WTC11 (cell line): ENCODE measurements at regions not wholly inside any gene's neighbourhood (a gene's known extent, or its start where the extent isn't known, plus 50 kb on each side); places are given as distances from the start of the nearest gene placed in this dataset.

Experiments
- ATAC-seq: fragments of 200-7000 bp; cut with Tn5 transposase; 2 replicates; pipeline ENCODE4 v1.10.0; 2021; ENCODE audit warnings: mild to moderate bottlenecking, moderate library complexity
- CTCF ChIA-PET: fragments of 300-600 bp; sonication (Branson Sonifier 250); formaldehyde crosslinking; loops from one replicate; lab custom pipeline; 2021; ENCODE audit warnings: antibody characterized with exemption; lab: Charles Lee
- POLR2A ChIA-PET: fragments of 350-600 bp; sonication (Branson Sonifier 250); formaldehyde crosslinking; loops from one replicate; lab custom pipeline; 2021; ENCODE audit warnings: antibody characterized with exemption; lab: Charles Lee
- DNase-seq: peaks from one replicate; pipeline ENCODE4 v3.0.0; 2021; ENCODE audit warnings: low spot score
- H3K27ac Mint-ChIP-seq: 2 replicates; pipeline ENCODE4 v1.8.0; 2021; ENCODE audit warnings: mixed read lengths
- H3K27me3 Mint-ChIP-seq: 2 replicates; pipeline ENCODE4 v1.8.0; 2021; ENCODE audit warnings: low read depth, mild to moderate bottlenecking, moderate library complexity, mixed read lengths
- H3K36me3 Mint-ChIP-seq: 2 replicates; pipeline ENCODE4 v1.8.0; 2021; ENCODE audit warnings: mixed read lengths
- H3K4me1 Mint-ChIP-seq: 2 replicates; pipeline ENCODE4 v1.8.0; 2022; ENCODE audit warnings: mixed read lengths
- H3K4me3 Mint-ChIP-seq: 2 replicates; pipeline ENCODE4 v1.8.0; 2021; ENCODE audit warnings: mild to moderate bottlenecking, moderate library complexity, mixed read lengths
- H3K9me3 Mint-ChIP-seq: 2 replicates; pipeline ENCODE4 v1.8.0; 2021; ENCODE audit warnings: mixed read lengths
- ATF1 ChIP-seq: sonication (generic); formaldehyde crosslinking; IDR thresholded peaks from 2 replicates; pipeline ENCODE4 v1.8.1; 2023; ENCODE audit warnings: mild to moderate bottlenecking, moderate library complexity, missing genetic modification reagents
- CBFB ChIP-seq: sonication (generic); formaldehyde crosslinking; IDR thresholded peaks from 2 replicates; pipeline ENCODE4 v1.8.1; 2022; ENCODE audit warnings: mild to moderate bottlenecking, low read depth, missing genetic modification reagents
- E2F4 ChIP-seq: sonication (generic); formaldehyde crosslinking; IDR thresholded peaks from 2 replicates; pipeline ENCODE4 v1.8.1; 2022; ENCODE audit warnings: low read depth, mild to moderate bottlenecking, moderate library complexity, missing genetic modification reagents, borderline replicate concordance
- MLX ChIP-seq: sonication (generic); formaldehyde crosslinking; IDR thresholded peaks from 2 replicates; pipeline ENCODE4 v1.8.1; 2023; ENCODE audit warnings: mild to moderate bottlenecking, missing genetic modification reagents, moderate library complexity
- RELA ChIP-seq: sonication (generic); formaldehyde crosslinking; IDR thresholded peaks from 2 replicates; pipeline ENCODE4 v1.8.1; 2022; ENCODE audit warnings: missing genetic modification reagents, mild to moderate bottlenecking, borderline replicate concordance
- TEAD4 ChIP-seq: sonication (generic); formaldehyde crosslinking; IDR thresholded peaks from 2 replicates; pipeline ENCODE4 v1.8.0; 2022; ENCODE audit warnings: mild to moderate bottlenecking, missing genetic modification reagents
- ZNF263 ChIP-seq: sonication (generic); formaldehyde crosslinking; IDR thresholded peaks from 2 replicates; pipeline ENCODE4 v1.8.1; 2022; ENCODE audit warnings: low read depth, mild to moderate bottlenecking, moderate library complexity, missing genetic modification reagents
- ZNF317 ChIP-seq: sonication (generic); formaldehyde crosslinking; IDR thresholded peaks from 2 replicates; pipeline ENCODE4 v1.8.1; 2023; ENCODE audit warnings: low read depth, mild to moderate bottlenecking, moderate library complexity, missing genetic modification reagents, borderline replicate concordance
- ZNF512 ChIP-seq: sonication (generic); formaldehyde crosslinking; IDR thresholded peaks from 2 replicates; pipeline ENCODE4 v1.8.1; 2022; ENCODE audit warnings: missing genetic modification reagents, borderline replicate concordance
- ZNF532 ChIP-seq: fragments of 250-450 bp; sonication (Bioruptor Pico); IDR thresholded peaks from 2 replicates; pipeline ENCODE4 v1.9.0; 2021; ENCODE audit warnings: mild to moderate bottlenecking, borderline replicate concordance
- TF ChIP-seq, protein P1 (sequence below): sonication (generic); formaldehyde crosslinking; IDR thresholded peaks from 2 replicates; pipeline ENCODE4 v1.8.1; 2023; ENCODE audit warnings: mild to moderate bottlenecking, missing genetic modification reagents, borderline replicate concordance
- TF ChIP-seq, protein P2 (sequence below): sonication (generic); formaldehyde crosslinking; IDR thresholded peaks from 2 replicates; pipeline ENCODE4 v1.8.1; 2022; ENCODE audit warnings: low read depth, missing genetic modification reagents, borderline replicate concordance
- TF ChIP-seq, protein P3 (sequence below): sonication (generic); formaldehyde crosslinking; IDR thresholded peaks from 2 replicates; pipeline ENCODE4 v1.8.0; 2022; ENCODE audit warnings: missing genetic modification reagents
- TF ChIP-seq, protein P4 (sequence below): fragments of 250-450 bp; sonication (Bioruptor Pico); conservative IDR thresholded peaks from 2 replicates; pipeline ENCODE4 v1.9.0; 2021; ENCODE audit warnings: mild to moderate bottlenecking

- no peak for ATAC-seq
- DNase-seq = no peak
- Mint-ChIP-seq H3K4me1 (peaks cover 18% of the 10 kb centered on the region), H3K36me3 (peaks cover 25% of the 10 kb centered on the region), H3K4me3 (no peak overlapping the region), H3K27me3 (no peaks in the 10 kb centered on the region; the same call in 1 of the 2 replicates), H3K27ac (no peak overlapping the region), H3K9me3 (peaks cover 28% of the 10 kb centered on the region)
- no peak for TF ChIP-seq E2F4 (CRISPR knock-in tag)
- TF ChIP-seq ZNF512 (CRISPR knock-in tag) = no peak
- no peak for TF ChIP-seq ATF1
- TF ChIP-seq, protein P1, sequence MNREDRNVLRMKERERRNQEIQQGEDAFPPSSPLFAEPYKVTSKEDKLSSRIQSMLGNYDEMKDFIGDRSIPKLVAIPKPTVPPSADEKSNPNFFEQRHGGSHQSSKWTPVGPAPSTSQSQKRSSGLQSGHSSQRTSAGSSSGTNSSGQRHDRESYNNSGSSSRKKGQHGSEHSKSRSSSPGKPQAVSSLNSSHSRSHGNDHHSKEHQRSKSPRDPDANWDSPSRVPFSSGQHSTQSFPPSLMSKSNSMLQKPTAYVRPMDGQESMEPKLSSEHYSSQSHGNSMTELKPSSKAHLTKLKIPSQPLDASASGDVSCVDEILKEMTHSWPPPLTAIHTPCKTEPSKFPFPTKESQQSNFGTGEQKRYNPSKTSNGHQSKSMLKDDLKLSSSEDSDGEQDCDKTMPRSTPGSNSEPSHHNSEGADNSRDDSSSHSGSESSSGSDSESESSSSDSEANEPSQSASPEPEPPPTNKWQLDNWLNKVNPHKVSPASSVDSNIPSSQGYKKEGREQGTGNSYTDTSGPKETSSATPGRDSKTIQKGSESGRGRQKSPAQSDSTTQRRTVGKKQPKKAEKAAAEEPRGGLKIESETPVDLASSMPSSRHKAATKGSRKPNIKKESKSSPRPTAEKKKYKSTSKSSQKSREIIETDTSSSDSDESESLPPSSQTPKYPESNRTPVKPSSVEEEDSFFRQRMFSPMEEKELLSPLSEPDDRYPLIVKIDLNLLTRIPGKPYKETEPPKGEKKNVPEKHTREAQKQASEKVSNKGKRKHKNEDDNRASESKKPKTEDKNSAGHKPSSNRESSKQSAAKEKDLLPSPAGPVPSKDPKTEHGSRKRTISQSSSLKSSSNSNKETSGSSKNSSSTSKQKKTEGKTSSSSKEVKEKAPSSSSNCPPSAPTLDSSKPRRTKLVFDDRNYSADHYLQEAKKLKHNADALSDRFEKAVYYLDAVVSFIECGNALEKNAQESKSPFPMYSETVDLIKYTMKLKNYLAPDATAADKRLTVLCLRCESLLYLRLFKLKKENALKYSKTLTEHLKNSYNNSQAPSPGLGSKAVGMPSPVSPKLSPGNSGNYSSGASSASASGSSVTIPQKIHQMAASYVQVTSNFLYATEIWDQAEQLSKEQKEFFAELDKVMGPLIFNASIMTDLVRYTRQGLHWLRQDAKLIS (CRISPR knock-in tag) = no peak
- ChIA-PET POLR2A (no interaction called here), CTCF (no interaction called here)
Observed at GRCh38 chr12:28603801-28604200, 413.5 kb downstream of the CCDC91 start.

- ATAC-seq (no peak), DNase-seq (no peak)
- CTCF ChIA-PET = no interaction called here
- no peak overlapping the region for H3K27ac Mint-ChIP-seq
- H3K4me1 Mint-ChIP-seq = peaks cover 22% of the 10 kb centered on the region
- peaks cover 25% of the 10 kb centered on the region for H3K36me3 Mint-ChIP-seq
- POLR2A ChIA-PET = no interaction called here
- H3K4me3 Mint-ChIP-seq = no peak overlapping the region
- peaks cover 28% of the 10 kb centered on the region for H3K9me3 Mint-ChIP-seq
- no peaks in the 10 kb centered on the region; the same call in 1 of the 2 replicates for H3K27me3 Mint-ChIP-seq
- no peak for TF ChIP-seq ZNF263 (CRISPR knock-in tag)
- no peak for TF ChIP-seq ZNF317 (CRISPR knock-in tag)
- no peak for TF ChIP-seq ZNF532
- TF ChIP-seq RELA (CRISPR knock-in tag) = no peak
- TF ChIP-seq, protein P2, sequence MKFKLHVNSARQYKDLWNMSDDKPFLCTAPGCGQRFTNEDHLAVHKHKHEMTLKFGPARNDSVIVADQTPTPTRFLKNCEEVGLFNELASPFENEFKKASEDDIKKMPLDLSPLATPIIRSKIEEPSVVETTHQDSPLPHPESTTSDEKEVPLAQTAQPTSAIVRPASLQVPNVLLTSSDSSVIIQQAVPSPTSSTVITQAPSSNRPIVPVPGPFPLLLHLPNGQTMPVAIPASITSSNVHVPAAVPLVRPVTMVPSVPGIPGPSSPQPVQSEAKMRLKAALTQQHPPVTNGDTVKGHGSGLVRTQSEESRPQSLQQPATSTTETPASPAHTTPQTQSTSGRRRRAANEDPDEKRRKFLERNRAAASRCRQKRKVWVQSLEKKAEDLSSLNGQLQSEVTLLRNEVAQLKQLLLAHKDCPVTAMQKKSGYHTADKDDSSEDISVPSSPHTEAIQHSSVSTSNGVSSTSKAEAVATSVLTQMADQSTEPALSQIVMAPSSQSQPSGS (CRISPR knock-in tag) = no peak
- TF ChIP-seq CBFB (CRISPR knock-in tag) = no peak
- TF ChIP-seq, protein P3, sequence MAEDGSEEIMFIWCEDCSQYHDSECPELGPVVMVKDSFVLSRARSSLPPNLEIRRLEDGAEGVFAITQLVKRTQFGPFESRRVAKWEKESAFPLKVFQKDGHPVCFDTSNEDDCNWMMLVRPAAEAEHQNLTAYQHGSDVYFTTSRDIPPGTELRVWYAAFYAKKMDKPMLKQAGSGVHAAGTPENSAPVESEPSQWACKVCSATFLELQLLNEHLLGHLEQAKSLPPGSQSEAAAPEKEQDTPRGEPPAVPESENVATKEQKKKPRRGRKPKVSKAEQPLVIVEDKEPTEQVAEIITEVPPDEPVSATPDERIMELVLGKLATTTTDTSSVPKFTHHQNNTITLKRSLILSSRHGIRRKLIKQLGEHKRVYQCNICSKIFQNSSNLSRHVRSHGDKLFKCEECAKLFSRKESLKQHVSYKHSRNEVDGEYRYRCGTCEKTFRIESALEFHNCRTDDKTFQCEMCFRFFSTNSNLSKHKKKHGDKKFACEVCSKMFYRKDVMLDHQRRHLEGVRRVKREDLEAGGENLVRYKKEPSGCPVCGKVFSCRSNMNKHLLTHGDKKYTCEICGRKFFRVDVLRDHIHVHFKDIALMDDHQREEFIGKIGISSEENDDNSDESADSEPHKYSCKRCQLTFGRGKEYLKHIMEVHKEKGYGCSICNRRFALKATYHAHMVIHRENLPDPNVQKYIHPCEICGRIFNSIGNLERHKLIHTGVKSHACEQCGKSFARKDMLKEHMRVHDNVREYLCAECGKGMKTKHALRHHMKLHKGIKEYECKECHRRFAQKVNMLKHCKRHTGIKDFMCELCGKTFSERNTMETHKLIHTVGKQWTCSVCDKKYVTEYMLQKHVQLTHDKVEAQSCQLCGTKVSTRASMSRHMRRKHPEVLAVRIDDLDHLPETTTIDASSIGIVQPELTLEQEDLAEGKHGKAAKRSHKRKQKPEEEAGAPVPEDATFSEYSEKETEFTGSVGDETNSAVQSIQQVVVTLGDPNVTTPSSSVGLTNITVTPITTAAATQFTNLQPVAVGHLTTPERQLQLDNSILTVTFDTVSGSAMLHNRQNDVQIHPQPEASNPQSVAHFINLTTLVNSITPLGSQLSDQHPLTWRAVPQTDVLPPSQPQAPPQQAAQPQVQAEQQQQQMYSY (CRISPR knock-in tag) = no peak
- no peak for TF ChIP-seq TEAD4
- TF ChIP-seq, protein P4, sequence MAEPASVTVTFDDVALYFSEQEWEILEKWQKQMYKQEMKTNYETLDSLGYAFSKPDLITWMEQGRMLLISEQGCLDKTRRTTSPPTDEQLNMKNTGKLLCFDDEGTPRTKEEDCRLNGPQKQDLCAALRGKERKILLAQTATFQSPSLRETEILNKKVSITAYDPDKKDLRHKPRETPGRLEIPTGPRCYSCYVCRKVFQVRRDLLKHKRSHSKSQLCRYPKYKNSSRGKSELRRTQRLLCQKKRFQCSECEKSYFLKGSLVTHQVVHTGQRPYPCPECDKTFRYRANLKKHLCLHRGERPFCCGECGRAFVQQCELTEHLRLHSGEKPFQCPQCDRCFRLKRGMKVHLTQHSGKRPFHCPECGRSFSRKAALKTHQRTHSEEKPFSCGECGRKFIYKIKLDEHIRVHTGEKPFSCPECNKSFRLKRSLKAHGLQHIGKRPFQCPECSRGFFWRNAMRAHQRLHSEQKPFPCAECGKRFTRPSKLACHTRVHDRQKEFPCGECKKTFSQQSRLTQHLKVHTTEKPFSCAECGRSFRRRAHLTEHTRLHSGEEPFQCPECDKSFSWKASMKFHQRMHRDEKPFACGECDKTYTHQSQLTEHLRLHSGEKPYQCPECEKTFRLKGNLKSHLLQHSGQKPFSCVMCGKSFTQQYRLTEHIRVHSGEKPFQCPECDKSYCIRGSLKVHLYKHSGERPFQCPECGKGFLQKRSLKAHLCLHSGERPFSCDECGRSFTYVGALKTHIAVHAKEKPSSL (CRISPR knock-in tag) = no peak
- no peak for TF ChIP-seq MLX (CRISPR knock-in tag)
Observed at GRCh38 chr12:28604240-28604639, 414.0 kb downstream of the CCDC91 start.
